ENCODE measurements at regions not wholly inside any gene's neighbourhood (a gene's known extent, or its start where the extent isn't known, plus 50 kb on each side); places are given as distances from the start of the nearest gene placed in this dataset.

GRCh38 chr13:62060570-62060969 lies 644.9 kb upstream of the PCDH20 start:
- no peak for DNase-seq

- DNase-seq: no peak
Observed at GRCh38 chr13:62057286-62057685, 641.6 kb upstream of the PCDH20 start.

- no peak for DNase-seq
Observed at GRCh38 chr13:62049992-62050391, 634.3 kb upstream of the PCDH20 start.

GRCh38 chr13:62046512-62046911 lies 630.9 kb upstream of the PCDH20 start:
- DNase-seq: no peak

GRCh38 chr13:62043600-62043999 lies 628.0 kb upstream of the PCDH20 start:
- DNase-seq: no peak

- DNase-seq: no peak
Observed at GRCh38 chr13:62040806-62041205, 625.2 kb upstream of the PCDH20 start.

GRCh38 chr13:62040078-62040477 lies 624.4 kb upstream of the PCDH20 start:
- DNase-seq: no peak

GRCh38 chr13:62038214-62038613 lies 622.6 kb upstream of the PCDH20 start:
- no peak for DNase-seq

- no peak for DNase-seq
Observed at GRCh38 chr13:62035981-62036380, 620.3 kb upstream of the PCDH20 start.

- DNase-seq: peak; percentile 15
Observed at GRCh38 chr13:62033934-62034333, 618.3 kb upstream of the PCDH20 start.

GRCh38 chr13:62022369-62022768 lies 606.7 kb upstream of the PCDH20 start:
- no peak for DNase-seq

- no peak for DNase-seq
Observed at GRCh38 chr13:62019858-62020257, 604.2 kb upstream of the PCDH20 start.

- DNase-seq: peak; percentile 68
Observed at GRCh38 chr13:62014299-62014698, 598.6 kb upstream of the PCDH20 start.

- no peak for DNase-seq
Observed at GRCh38 chr13:62003452-62003851, 587.8 kb upstream of the PCDH20 start.

GRCh38 chr13:61994174-61994573 lies 578.5 kb upstream of the PCDH20 start:
- no peak for DNase-seq

- DNase-seq: no peak
Observed at GRCh38 chr13:61989978-61990377, 574.3 kb upstream of the PCDH20 start.

GRCh38 chr13:61988810-61989209 lies 573.2 kb upstream of the PCDH20 start:
- DNase-seq: no peak

GRCh38 chr13:61975001-61975400 lies 559.4 kb upstream of the PCDH20 start:
- DNase-seq: no peak

GRCh38 chr13:61965756-61966155 lies 550.1 kb upstream of the PCDH20 start:
- DNase-seq: no peak

GRCh38 chr13:61960981-61961380 lies 545.3 kb upstream of the PCDH20 start:
- no peak for DNase-seq

- peak; percentile 63 for DNase-seq
Observed at GRCh38 chr13:61954092-61954491, 538.4 kb upstream of the PCDH20 start.

- DNase-seq: no peak
Observed at GRCh38 chr13:61950828-61951227, 535.2 kb upstream of the PCDH20 start.

- DNase-seq: no peak
Observed at GRCh38 chr13:61944329-61944929, 528.8 kb upstream of the PCDH20 start.

- no peak for DNase-seq
Observed at GRCh38 chr13:61935710-61936109, 520.1 kb upstream of the PCDH20 start.

- DNase-seq: no peak
Observed at GRCh38 chr13:61927648-61928047, 512.0 kb upstream of the PCDH20 start.

All from tongue (tissue), 1 donor.